Cerebellar cortex (tissue), 1 donor: ENCODE measurements at regions not wholly inside any gene's neighbourhood (a gene's known extent, or its start where the extent isn't known, plus 50 kb on each side); places are given as distances from the start of the nearest gene placed in this dataset.

Experiments used
- DNase-seq: peaks from one replicate; pipeline ENCODE4 v3.0.0-alpha.2; 2015; ENCODE audit warnings: low spot score

- DNase-seq: no peak
Measured at GRCh38 chr12:124096869-124097434, 123.9 kb downstream of the ZNF664 start.

DNA sequence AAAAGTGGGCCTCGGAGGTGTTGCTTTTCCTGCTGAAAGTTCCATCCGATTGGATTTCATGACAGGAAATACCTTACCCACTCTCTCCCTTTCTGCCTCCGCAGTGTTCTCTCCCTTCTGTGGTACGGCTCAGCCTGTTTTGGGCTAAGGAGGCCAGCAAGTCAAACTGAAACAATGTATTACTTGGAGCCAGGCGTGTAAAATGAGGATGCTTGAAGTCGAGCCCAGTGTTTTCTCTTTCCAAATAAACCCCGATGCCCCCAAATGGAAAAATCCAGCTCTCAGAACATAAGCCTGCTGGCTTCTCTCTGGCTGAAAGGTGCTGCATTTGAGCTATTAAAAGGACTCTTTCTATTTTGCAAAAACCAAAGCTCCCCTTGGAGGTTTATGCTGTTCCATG lies 124.7 kb downstream of the ZNF664 start:
- peak; percentile 11 for DNase-seq

- DNase-seq: no peak
Measured at GRCh38 chr12:124098101-124098757, 125.2 kb downstream of the ZNF664 start.

DNA sequence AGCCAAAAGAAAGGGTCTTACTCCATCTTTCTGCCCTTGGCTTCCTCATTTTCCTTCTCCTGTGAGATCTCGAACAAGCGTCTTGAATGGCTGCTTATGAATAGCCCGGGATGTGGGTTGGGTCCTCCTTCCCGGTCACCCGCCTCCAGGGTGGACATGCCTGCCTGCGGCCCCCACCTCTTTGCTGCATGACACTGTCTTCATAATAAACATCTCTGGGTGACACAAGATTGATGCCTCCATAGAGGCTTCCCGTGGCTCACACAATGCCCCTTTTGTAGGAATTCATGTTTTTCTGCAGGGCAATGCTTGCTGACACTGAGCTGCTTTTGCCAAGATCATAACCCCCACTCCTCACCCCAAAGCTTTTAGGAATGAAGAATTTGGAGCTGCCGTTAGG lies 125.9 kb downstream of the ZNF664 start:
- no peak for DNase-seq

- no peak for DNase-seq
Measured at GRCh38 chr12:124099661-124100060, 126.6 kb downstream of the ZNF664 start.

GRCh38 chr12:124100572-124101178 lies 127.7 kb downstream of the ZNF664 start:
- no peak for DNase-seq

DNA sequence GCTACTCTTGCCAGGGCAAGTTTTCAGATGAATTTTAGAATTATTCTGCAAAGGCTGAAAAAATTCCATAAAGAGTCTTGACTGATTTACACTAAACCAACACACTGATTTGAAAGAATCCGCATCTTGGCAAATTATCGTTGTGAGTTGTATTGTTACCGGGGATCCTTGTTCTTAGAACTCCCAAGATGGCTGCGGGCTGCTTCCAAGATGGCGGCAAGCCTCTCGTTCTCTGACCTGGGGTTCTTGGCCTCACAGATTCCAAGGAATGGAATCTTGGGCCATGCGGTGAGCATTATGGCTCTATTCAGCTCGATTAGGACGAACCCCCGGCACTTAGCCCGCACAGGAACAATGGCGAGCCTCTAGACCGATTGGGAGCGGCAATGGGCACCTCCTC lies 132.5 kb downstream of the ZNF664 start:
- DNase-seq: no peak

DNA sequence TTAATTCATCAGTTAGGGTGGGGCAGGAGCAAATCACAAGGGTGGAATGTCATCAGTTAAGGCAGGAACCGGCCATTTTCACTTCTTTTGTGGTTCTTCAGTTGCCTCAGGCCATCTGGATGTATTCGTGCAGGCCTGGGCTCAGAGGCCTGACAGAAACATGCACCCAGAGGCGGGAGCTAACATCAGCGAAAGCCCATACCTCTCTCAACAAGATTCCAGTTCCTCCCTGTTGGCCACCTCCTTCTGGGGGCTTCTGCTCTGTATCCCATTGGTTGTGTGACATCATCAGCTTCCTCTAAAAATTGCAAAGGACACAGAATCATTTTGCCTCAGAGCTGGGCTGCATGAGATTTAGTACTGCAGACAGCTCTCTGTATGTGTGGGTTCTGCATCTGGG lies 134.3 kb downstream of the ZNF664 start:
- DNase-seq: no peak

GRCh38 chr12:124109760-124110159 lies 136.7 kb downstream of the ZNF664 start:
- DNase-seq: peak; percentile 28

GRCh38 chr12:124110372-124110883 lies 137.4 kb downstream of the ZNF664 start:
- DNase-seq: no peak

DNA sequence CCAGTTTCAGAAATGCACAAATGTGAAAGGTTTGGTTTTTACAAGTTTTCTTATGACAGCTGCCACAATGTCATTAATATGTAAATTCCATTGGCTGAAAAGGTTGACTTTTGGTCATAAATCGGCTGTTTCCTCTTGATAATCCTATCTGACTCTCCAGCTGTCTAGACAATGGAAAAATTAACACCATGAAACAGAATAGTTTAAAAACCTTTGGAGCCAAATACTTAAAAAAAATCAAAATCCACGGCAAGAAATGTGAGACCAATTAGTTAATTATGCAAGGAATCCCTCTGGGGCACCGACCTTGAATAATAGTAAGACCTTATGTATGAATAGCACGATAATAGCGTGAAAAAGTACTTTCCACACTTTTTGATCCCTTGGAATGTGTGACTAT lies 138.0 kb downstream of the ZNF664 start:
- DNase-seq: no peak

- DNase-seq: no peak
Measured at GRCh38 chr12:124114316-124114715, 141.3 kb downstream of the ZNF664 start.

DNA sequence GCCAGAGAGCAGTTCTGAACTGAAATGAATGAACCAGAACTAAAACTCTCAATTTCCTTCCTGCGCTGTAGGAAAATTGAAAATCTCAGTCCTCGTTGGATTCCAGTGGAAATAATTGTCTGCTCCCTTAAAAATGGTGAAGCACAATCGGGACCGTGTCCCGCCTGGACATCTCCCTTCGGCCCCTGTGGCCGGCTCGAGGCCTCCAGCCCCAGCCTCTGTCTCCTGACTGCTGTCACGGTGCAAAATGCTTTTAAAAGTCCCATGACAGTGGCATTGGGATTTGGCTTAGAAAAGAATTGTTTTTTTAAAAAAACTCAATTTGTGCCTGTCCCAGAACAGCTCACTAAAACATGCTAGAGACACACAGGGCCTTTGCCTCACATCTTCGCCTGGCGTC lies 142.5 kb downstream of the ZNF664 start:
- no peak for DNase-seq

- DNase-seq: no peak
Measured at GRCh38 chr12:124115976-124116690, 143.1 kb downstream of the ZNF664 start.

DNA sequence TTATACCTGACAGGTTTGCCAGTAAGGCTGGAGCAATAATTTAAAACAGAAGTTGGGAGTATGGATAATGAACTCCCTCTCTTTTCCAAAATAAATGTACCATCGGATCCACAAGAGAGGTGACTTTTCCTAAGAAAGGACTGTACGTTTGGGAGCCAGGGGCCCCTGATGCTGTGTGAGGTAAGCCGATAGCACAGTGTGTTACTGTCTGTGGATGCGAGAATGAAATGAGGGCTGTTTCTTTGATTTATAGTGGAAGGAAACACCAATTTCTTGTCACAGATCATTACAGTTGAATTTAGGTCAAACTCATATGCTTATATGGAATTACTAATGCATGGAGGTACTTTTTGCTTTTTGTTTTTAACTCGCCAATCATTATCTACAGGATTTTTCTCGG lies 147.7 kb downstream of the ZNF664 start:
- DNase-seq: no peak

GRCh38 chr12:124122722-124123121 lies 149.7 kb downstream of the ZNF664 start:
- no peak for DNase-seq

- no peak for DNase-seq
Measured at GRCh38 chr12:124123296-124124000, 150.4 kb downstream of the ZNF664 start.

GRCh38 chr12:124125203-124125871 lies 152.3 kb downstream of the ZNF664 start:
- DNase-seq: no peak

GRCh38 chr12:124126950-124127655 lies 154.1 kb downstream of the ZNF664 start:
- DNase-seq: no peak

GRCh38 chr12:124129132-124129531 lies 156.1 kb downstream of the ZNF664 start:
- DNase-seq: no peak
